GM12874 (cell line): ENCODE measurements at regions not wholly inside any gene's neighbourhood (a gene's known extent, or its start where the extent isn't known, plus 50 kb on each side); places are given as distances from the start of the nearest gene placed in this dataset.

Experiments
- TF ChIP-seq, protein P1 (sequence below): IDR thresholded peaks from 2 replicates; pipeline ENCODE4 v1.5.1; 2011; ENCODE audit warnings: low read depth, mild to moderate bottlenecking, control low read depth, low read length, moderate library complexity; ENCODE audit not compliant: insufficient read depth

DNA sequence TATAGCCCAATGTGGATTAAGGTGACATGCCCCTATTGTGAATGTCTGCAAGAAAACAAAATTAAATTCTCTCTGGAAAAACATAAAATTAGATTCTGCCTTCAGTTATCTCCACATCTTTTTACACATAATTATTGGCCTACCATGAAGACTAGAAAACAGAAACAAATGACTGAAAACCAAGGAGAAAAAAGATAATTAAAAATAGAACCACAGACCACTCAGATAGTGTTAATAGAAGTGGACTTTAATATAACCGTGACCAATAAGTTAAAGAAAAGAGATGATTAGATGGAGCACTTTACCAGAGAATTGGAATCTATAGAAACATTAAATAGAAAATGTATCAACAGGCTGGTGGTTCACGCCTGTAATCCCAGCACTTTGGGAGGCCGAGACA lies 445.7 kb downstream of the EPM2A start:
- TF ChIP-seq, protein P1, sequence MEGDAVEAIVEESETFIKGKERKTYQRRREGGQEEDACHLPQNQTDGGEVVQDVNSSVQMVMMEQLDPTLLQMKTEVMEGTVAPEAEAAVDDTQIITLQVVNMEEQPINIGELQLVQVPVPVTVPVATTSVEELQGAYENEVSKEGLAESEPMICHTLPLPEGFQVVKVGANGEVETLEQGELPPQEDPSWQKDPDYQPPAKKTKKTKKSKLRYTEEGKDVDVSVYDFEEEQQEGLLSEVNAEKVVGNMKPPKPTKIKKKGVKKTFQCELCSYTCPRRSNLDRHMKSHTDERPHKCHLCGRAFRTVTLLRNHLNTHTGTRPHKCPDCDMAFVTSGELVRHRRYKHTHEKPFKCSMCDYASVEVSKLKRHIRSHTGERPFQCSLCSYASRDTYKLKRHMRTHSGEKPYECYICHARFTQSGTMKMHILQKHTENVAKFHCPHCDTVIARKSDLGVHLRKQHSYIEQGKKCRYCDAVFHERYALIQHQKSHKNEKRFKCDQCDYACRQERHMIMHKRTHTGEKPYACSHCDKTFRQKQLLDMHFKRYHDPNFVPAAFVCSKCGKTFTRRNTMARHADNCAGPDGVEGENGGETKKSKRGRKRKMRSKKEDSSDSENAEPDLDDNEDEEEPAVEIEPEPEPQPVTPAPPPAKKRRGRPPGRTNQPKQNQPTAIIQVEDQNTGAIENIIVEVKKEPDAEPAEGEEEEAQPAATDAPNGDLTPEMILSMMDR: no peak

DNA sequence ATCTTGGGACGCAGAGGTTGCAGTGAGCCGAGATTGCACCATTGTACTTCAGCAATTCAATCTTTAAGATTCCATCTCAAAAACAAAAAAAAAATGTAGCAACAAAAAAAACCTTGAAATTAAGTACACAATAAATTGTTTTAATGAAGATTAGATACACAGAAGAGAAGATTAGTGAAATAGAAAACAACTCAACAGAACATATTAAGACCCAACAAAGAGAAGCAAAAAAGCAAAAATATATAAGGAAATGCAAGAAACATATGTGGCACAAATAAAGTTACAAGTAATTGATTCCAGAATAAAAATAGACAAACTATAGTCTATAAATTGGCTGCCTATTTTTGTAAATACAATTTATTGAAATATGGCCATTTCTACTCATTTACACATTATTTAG lies 445.2 kb downstream of the EPM2A start:
- TF ChIP-seq, protein P1: no peak

DNA sequence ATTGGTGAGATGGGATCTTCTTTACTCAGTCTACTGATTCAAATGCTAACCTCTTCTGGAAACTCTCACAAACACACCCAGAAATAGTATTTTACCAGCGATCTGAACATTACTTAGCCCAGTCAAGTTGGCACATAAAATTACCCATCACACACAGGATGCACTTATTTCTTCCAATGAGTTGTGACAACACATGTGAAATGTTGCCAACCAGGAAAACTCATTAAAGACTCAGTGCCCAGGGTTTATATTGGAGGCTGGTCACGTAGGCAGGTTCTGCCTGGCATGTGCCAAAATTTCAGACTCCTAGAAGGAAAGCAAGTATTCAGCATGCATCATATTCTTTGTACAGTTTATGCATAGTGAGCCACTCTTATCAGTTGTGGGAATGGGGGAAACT lies 443.3 kb downstream of the EPM2A start:
- TF ChIP-seq, protein P1: no peak

DNA sequence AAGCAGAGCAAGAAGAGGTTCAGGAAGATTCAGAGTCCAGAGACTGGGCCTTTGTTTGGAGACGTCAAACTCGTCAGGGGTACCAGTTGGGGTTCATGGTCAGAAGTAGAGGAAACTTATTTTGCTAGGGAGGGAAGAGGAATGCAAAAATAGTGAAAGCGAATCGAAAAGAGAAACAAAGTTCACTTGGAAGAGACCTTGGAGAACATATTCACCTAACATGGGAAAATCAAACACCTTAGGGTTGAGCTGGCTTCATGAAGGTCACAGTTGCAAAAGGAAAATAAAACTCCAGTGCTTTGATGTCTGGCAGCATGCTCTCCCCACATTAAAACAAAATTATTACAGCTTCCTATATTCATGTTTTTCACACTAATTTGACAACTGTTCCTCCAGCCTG lies 440.4 kb downstream of the EPM2A start:
- TF ChIP-seq, protein P1: no peak

DNA sequence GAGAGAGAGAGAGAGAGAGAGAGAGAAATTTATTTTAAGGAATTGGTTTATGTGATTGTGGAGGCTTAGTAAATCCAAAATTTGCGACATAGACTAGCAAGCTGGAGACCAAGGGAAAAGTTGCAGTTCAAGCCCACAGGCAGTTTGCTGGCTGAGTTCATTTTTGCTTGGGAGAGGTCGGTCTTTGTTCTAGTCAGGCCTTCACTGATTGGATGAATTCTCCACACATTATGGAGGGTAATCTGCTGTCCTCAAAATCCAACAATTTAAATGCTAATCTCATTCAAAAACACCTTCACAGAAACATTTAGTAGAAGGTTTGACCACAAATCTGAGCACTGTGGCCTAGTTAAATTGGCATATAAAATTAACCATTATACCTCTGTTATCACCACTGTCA lies 439.6 kb downstream of the EPM2A start:
- TF ChIP-seq, protein P1: no peak

DNA sequence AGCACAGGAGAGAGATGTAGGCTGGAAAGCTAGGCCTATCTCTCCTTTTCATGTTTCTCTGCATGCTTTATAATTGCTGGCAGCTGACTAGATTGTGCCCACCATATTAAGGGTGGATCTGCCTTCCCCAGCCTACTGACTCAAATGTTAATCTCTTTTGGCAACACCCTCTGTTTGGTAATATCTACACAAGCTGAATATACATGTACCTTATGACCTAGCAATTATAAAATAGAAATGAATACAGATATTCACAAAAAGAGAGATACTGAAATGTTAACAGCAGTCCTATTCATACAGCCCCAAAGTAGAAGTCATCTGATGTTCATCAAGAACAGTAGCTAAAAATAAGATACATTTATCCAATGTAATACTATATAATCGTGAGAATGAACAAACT lies 429.6 kb downstream of the EPM2A start:
- TF ChIP-seq, protein P1: no peak

DNA sequence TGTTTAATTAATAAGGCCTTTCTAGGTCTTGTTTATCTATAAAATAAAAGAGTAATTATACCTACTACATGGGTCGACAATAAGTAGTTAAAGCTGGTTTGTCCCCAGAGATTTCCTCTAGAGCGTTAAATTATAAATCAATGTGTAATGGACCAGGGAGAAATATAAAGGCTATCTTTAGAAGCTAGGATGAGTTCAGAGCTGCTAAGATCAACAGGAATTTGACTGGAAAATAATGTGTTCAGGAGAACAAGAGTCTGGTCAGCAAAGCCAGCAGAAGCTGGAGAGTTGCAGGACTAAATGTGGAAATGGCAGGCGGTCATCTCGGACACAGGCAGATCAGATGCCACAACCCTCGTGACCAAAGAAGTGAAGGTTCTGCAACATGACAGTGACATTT lies 428.8 kb downstream of the EPM2A start:
- TF ChIP-seq, protein P1: no peak
